SK-N-DZ (cell line): ENCODE measurements at regions not wholly inside any gene's neighbourhood (a gene's known extent, or its start where the extent isn't known, plus 50 kb on each side); places are given as distances from the start of the nearest gene placed in this dataset.

ENCODE experiments used
- DNase-seq: peaks from one replicate; pipeline ENCODE4 v3.0.0-alpha.2; 2015; ENCODE audit warnings: low spot score

- DNase-seq: no peak
Observed at GRCh38 chr1:106954661-106955229, 101.7 kb upstream of the PRMT6 start.

- no peak for DNase-seq
Observed at GRCh38 chr1:106956721-106957120, 99.8 kb upstream of the PRMT6 start.

- DNase-seq: no peak
Observed at GRCh38 chr1:106957795-106958194, 98.7 kb upstream of the PRMT6 start.

- DNase-seq: no peak
Observed at GRCh38 chr1:106960412-106960811, 96.1 kb upstream of the PRMT6 start.

- DNase-seq: peak; percentile 92
Observed at GRCh38 chr1:106961646-106962045, 94.8 kb upstream of the PRMT6 start.

GRCh38 chr1:106962591-106962990 is 93.9 kb upstream of the PRMT6 start:
- no peak for DNase-seq

GRCh38 chr1:106964495-106964894 is 92.0 kb upstream of the PRMT6 start:
- DNase-seq: no peak

GRCh38 chr1:106968644-106969043 is 87.8 kb upstream of the PRMT6 start:
- DNase-seq: no peak

GRCh38 chr1:106969731-106970130 is 86.7 kb upstream of the PRMT6 start:
- DNase-seq: no peak

GRCh38 chr1:106972074-106972473 is 84.4 kb upstream of the PRMT6 start:
- DNase-seq: no peak

GRCh38 chr1:106975944-106976343 is 80.5 kb upstream of the PRMT6 start:
- DNase-seq: no peak

- DNase-seq: peak; percentile 86
Observed at GRCh38 chr1:106978477-106979322, 77.8 kb upstream of the PRMT6 start.

- no peak for DNase-seq
Observed at GRCh38 chr1:106979371-106979770, 77.1 kb upstream of the PRMT6 start.

- no peak for DNase-seq
Observed at GRCh38 chr1:106980121-106980520, 76.4 kb upstream of the PRMT6 start.

GRCh38 chr1:106984801-106985200 is 71.7 kb upstream of the PRMT6 start:
- no peak for DNase-seq

GRCh38 chr1:106986603-106987002 is 69.9 kb upstream of the PRMT6 start:
- DNase-seq: peak; percentile 51

- no peak for DNase-seq
Observed at GRCh38 chr1:106995970-106996369, 60.5 kb upstream of the PRMT6 start.

GRCh38 chr1:106998431-106999002 is 58.0 kb upstream of the PRMT6 start:
- DNase-seq: no peak

- no peak for DNase-seq
Observed at GRCh38 chr1:107000902-107001301, 55.6 kb upstream of the PRMT6 start.

GRCh38 chr1:107003972-107004371 is 52.5 kb upstream of the PRMT6 start:
- no peak for DNase-seq

GRCh38 chr1:107004421-107004820 is 52.1 kb upstream of the PRMT6 start:
- no peak for DNase-seq
